HG02938 (cell line): ENCODE measurements at regions not wholly inside any gene's neighbourhood (a gene's known extent, or its start where the extent isn't known, plus 50 kb on each side); places are given as distances from the start of the nearest gene placed in this dataset.

Experiments
- ATAC-seq: cut with Tn5 transposase; IDR thresholded peaks from one replicate; pipeline ENCODE4 v1.9.1; 2021; ENCODE audit warnings: mild to moderate bottlenecking, moderate library complexity; ENCODE audit not compliant: unreplicated experiment

- ATAC-seq = no peak
Measured at GRCh38 chr9:109593612-109594011, 95.5 kb upstream of the PTPN3 start.

- ATAC-seq = no peak
Measured at GRCh38 chr9:109597496-109597895, 99.4 kb upstream of the PTPN3 start.

- no peak for ATAC-seq
Measured at GRCh38 chr9:109599131-109599530, 101.0 kb upstream of the PTPN3 start.

GRCh38 chr9:109599711-109600110 lies 101.6 kb upstream of the PTPN3 start:
- ATAC-seq = no peak

- no peak for ATAC-seq
Measured at GRCh38 chr9:109600142-109600541, 102.0 kb upstream of the PTPN3 start.

GRCh38 chr9:109601181-109601580 lies 103.1 kb upstream of the PTPN3 start:
- ATAC-seq = no peak

- no peak for ATAC-seq
Measured at GRCh38 chr9:109602987-109603386, 104.9 kb upstream of the PTPN3 start.

- no peak for ATAC-seq
Measured at GRCh38 chr9:109604131-109604530, 106.0 kb upstream of the PTPN3 start.

GRCh38 chr9:109604781-109605180 lies 106.7 kb upstream of the PTPN3 start:
- ATAC-seq = no peak

- no peak for ATAC-seq
Measured at GRCh38 chr9:109609060-109609459, 111.0 kb upstream of the PTPN3 start.

- ATAC-seq = no peak
Measured at GRCh38 chr9:109616571-109617120, 118.5 kb upstream of the PTPN3 start.

GRCh38 chr9:109619310-109619709 lies 121.2 kb upstream of the PTPN3 start:
- ATAC-seq = no peak

- ATAC-seq = no peak
Measured at GRCh38 chr9:109624143-109624542, 126.0 kb upstream of the PTPN3 start.

- ATAC-seq = no peak
Measured at GRCh38 chr9:109624896-109625295, 126.8 kb upstream of the PTPN3 start.

GRCh38 chr9:109627042-109627441 lies 128.9 kb upstream of the PTPN3 start:
- no peak for ATAC-seq

- no peak for ATAC-seq
Measured at GRCh38 chr9:109629615-109630014, 131.5 kb upstream of the PTPN3 start.

GRCh38 chr9:109632817-109633216 lies 134.7 kb upstream of the PTPN3 start:
- ATAC-seq = no peak

GRCh38 chr9:109639674-109640579 lies 140.1 kb upstream of the PALM2AKAP2 start:
- ATAC-seq = no peak

GRCh38 chr9:109640580-109641371 lies 139.2 kb upstream of the PALM2AKAP2 start:
- no peak for ATAC-seq

- no peak for ATAC-seq
Measured at GRCh38 chr9:109641372-109641659, 138.7 kb upstream of the PALM2AKAP2 start.

GRCh38 chr9:109652112-109652511 lies 127.9 kb upstream of the PALM2AKAP2 start:
- no peak for ATAC-seq

- ATAC-seq = no peak
Measured at GRCh38 chr9:109652971-109653370, 127.0 kb upstream of the PALM2AKAP2 start.
